Activated T-cell treated with anti-CD3 and anti-CD28 coated beads, Interleukin-2, amount 50 U/mL, for 4 hours (primary cell): ENCODE measurements at regions not wholly inside any gene's neighbourhood (a gene's known extent, or its start where the extent isn't known, plus 50 kb on each side); places are given as distances from the start of the nearest gene placed in this dataset.

Experiments
- ATAC-seq, 2 donors: fragments of 200-7000 bp; cut with Tn5 transposase; one replicate each; pipeline ENCODE4 v1.10.0; 2021
- DNase-seq: peaks from one replicate; pipeline ENCODE4 v3.0.0-alpha.2; 2020
- H3K27me3 Mint-ChIP-seq: one replicate; pipeline ENCODE4 v1.8.0; 2021; ENCODE audit warnings: low read depth, mixed read lengths
- H3K36me3 Mint-ChIP-seq: one replicate; pipeline ENCODE4 v1.8.0; 2022; ENCODE audit warnings: mixed read lengths; ENCODE audit not compliant: insufficient read depth
- H3K4me1 Mint-ChIP-seq: one replicate; pipeline ENCODE4 v1.8.0; 2021; ENCODE audit warnings: low read depth, mixed read lengths
- H3K4me3 Mint-ChIP-seq: one replicate; pipeline ENCODE4 v1.8.0; 2021; ENCODE audit warnings: mild to moderate bottlenecking, moderate library complexity, mixed read lengths
- H3K9me3 Mint-ChIP-seq: one replicate; pipeline ENCODE4 v1.8.0; 2021; ENCODE audit warnings: mixed read lengths

- Mint-ChIP-seq H3K4me1 (no peaks in the 10 kb centered on the region), H3K9me3 (no peaks in the 10 kb centered on the region), H3K27me3 (peaks cover 3% of the 10 kb centered on the region), H3K4me3 (no peak overlapping the region), H3K36me3 (no peaks in the 10 kb centered on the region)
- ATAC-seq (no peak), DNase-seq (no peak)
Measured at GRCh38 chr9:115393976-115394775, 276.2 kb upstream of the TNC start.

GRCh38 chr9:115395511-115396021 lies 277.6 kb upstream of the TNC start:
- H3K4me3 Mint-ChIP-seq = no peak overlapping the region

GRCh38 chr9:115396071-115396529 lies 278.1 kb upstream of the TNC start:
- H3K4me3 Mint-ChIP-seq = no peak overlapping the region
- H3K9me3 Mint-ChIP-seq = no peaks in the 10 kb centered on the region
- H3K36me3 Mint-ChIP-seq = no peaks in the 10 kb centered on the region
- no peaks in the 10 kb centered on the region for H3K27me3 Mint-ChIP-seq
- no peak for ATAC-seq
- H3K4me1 Mint-ChIP-seq = no peaks in the 10 kb centered on the region
- DNase-seq = no peak

More at GRCh38 chr9:115395511-115396021, 277.6 kb upstream of the TNC start:
- DNase-seq = no peak
- Mint-ChIP-seq H3K9me3 (no peaks in the 10 kb centered on the region), H3K27me3 (no peaks in the 10 kb centered on the region), H3K36me3 (no peaks in the 10 kb centered on the region), H3K4me1 (no peaks in the 10 kb centered on the region)
- no peak for ATAC-seq

GRCh38 chr9:115397591-115398312 lies 279.8 kb upstream of the TNC start:
- DNase-seq (no peak), ATAC-seq (no peak)
- Mint-ChIP-seq H3K27me3 (no peaks in the 10 kb centered on the region), H3K4me3 (no peak overlapping the region), H3K9me3 (no peaks in the 10 kb centered on the region), H3K36me3 (no peaks in the 10 kb centered on the region), H3K4me1 (no peaks in the 10 kb centered on the region)

- DNase-seq (no peak), ATAC-seq (no peak)
- Mint-ChIP-seq H3K27me3 (no peaks in the 10 kb centered on the region), H3K9me3 (no peaks in the 10 kb centered on the region), H3K36me3 (no peaks in the 10 kb centered on the region), H3K4me3 (no peak overlapping the region), H3K4me1 (no peaks in the 10 kb centered on the region)
Measured at GRCh38 chr9:115398313-115398650, 280.3 kb upstream of the TNC start.

- no peaks in the 10 kb centered on the region for H3K36me3 Mint-ChIP-seq
- DNase-seq (no peak), ATAC-seq (no peak)
- H3K27me3 Mint-ChIP-seq = no peaks in the 10 kb centered on the region
- no peaks in the 10 kb centered on the region for H3K4me1 Mint-ChIP-seq
- no peak overlapping the region for H3K4me3 Mint-ChIP-seq
- H3K9me3 Mint-ChIP-seq = no peaks in the 10 kb centered on the region
Measured at GRCh38 chr9:115398996-115399395, 281.0 kb upstream of the TNC start.

GRCh38 chr9:115400796-115401195 lies 282.8 kb upstream of the TNC start:
- Mint-ChIP-seq H3K9me3 (no peaks in the 10 kb centered on the region), H3K4me1 (no peaks in the 10 kb centered on the region), H3K36me3 (no peaks in the 10 kb centered on the region), H3K4me3 (no peak overlapping the region), H3K27me3 (peaks cover 1% of the 10 kb centered on the region)
- ATAC-seq = no peak
- DNase-seq = no peak

GRCh38 chr9:115401756-115402327 lies 283.9 kb upstream of the TNC start:
- no peak for DNase-seq
- Mint-ChIP-seq H3K4me3 (no peak overlapping the region), H3K4me1 (no peaks in the 10 kb centered on the region), H3K36me3 (no peaks in the 10 kb centered on the region), H3K27me3 (peaks cover 1% of the 10 kb centered on the region), H3K9me3 (no peaks in the 10 kb centered on the region)
- ATAC-seq = no peak

- DNase-seq (no peak), ATAC-seq (no peak)
- H3K4me1 Mint-ChIP-seq = no peaks in the 10 kb centered on the region
- H3K4me3 Mint-ChIP-seq = no peak overlapping the region
- peaks cover 7% of the 10 kb centered on the region for H3K27me3 Mint-ChIP-seq
- no peaks in the 10 kb centered on the region for H3K9me3 Mint-ChIP-seq
- H3K36me3 Mint-ChIP-seq = no peaks in the 10 kb centered on the region
Measured at GRCh38 chr9:115403753-115404152, 285.8 kb upstream of the TNC start.

GRCh38 chr9:115404311-115404710 lies 286.4 kb upstream of the TNC start:
- Mint-ChIP-seq H3K9me3 (no peaks in the 10 kb centered on the region), H3K27me3 (peaks cover 12% of the 10 kb centered on the region), H3K4me1 (no peaks in the 10 kb centered on the region), H3K4me3 (no peak overlapping the region), H3K36me3 (no peaks in the 10 kb centered on the region)
- DNase-seq = no peak
- no peak for ATAC-seq

- no peaks in the 10 kb centered on the region for H3K36me3 Mint-ChIP-seq
- no peak for DNase-seq
- H3K27me3 Mint-ChIP-seq = peaks cover 14% of the 10 kb centered on the region
- ATAC-seq = no peak
- H3K4me1 Mint-ChIP-seq = no peaks in the 10 kb centered on the region
- H3K4me3 Mint-ChIP-seq = no peak overlapping the region
- no peaks in the 10 kb centered on the region for H3K9me3 Mint-ChIP-seq
Measured at GRCh38 chr9:115411516-115411915, 293.6 kb upstream of the TNC start.

GRCh38 chr9:115411993-115412452 lies 294.1 kb upstream of the TNC start:
- Mint-ChIP-seq H3K4me1 (no peaks in the 10 kb centered on the region), H3K36me3 (no peaks in the 10 kb centered on the region), H3K9me3 (no peaks in the 10 kb centered on the region), H3K4me3 (no peak overlapping the region), H3K27me3 (peaks cover 14% of the 10 kb centered on the region)
- DNase-seq = no peak
- no peak for ATAC-seq

- ATAC-seq (no peak), DNase-seq (no peak)
- Mint-ChIP-seq H3K36me3 (no peaks in the 10 kb centered on the region), H3K9me3 (no peaks in the 10 kb centered on the region), H3K4me3 (no peak overlapping the region), H3K4me1 (no peaks in the 10 kb centered on the region), H3K27me3 (peaks cover 14% of the 10 kb centered on the region)
Measured at GRCh38 chr9:115412656-115413055, 294.7 kb upstream of the TNC start.

- no peak for ATAC-seq
Measured at GRCh38 chr9:115413304-115413703, 295.3 kb upstream of the TNC start.

More at GRCh38 chr9:115413304-115413703, 295.3 kb upstream of the TNC start:
- Mint-ChIP-seq H3K4me3 (no peak overlapping the region), H3K9me3 (no peaks in the 10 kb centered on the region), H3K36me3 (no peaks in the 10 kb centered on the region), H3K27me3 (peaks cover 11% of the 10 kb centered on the region), H3K4me1 (no peaks in the 10 kb centered on the region)
- DNase-seq = no peak
